B cell (primary cell): ENCODE measurements at regions not wholly inside any gene's neighbourhood (a gene's known extent, or its start where the extent isn't known, plus 50 kb on each side); places are given as distances from the start of the nearest gene placed in this dataset.

Experiments used
- ATAC-seq: fragments of 200-7000 bp; cut with Tn5 transposase; one replicate; pipeline ENCODE4 v1.10.0; 2021; ENCODE audit warnings: low read depth, mild to moderate bottlenecking, moderate number of reproducible peaks, moderate library complexity
- CTCF ChIA-PET: fragments of 350-600 bp; sonication (Branson Sonifier 250); formaldehyde crosslinking; loops from one replicate; lab custom pipeline; 2021; ENCODE audit warnings: antibody characterized with exemption, inconsistent platforms; lab: Charles Lee
- POLR2A ChIA-PET: fragments of 350-600 bp; sonication (Branson Sonifier 250); formaldehyde crosslinking; loops from one replicate; lab custom pipeline; 2021; ENCODE audit warnings: antibody characterized with exemption; lab: Charles Lee
- DNase-seq: peaks from one replicate; pipeline ENCODE4 v3.0.0; 2013
- H2AFZ ChIP-seq: 2 replicates; pipeline ENCODE4 v1.6.1; 2012; ENCODE audit warnings: mild to moderate bottlenecking, low read depth, low read length; ENCODE audit not compliant: insufficient read depth, poor library complexity, severe bottlenecking
- H3K27ac ChIP-seq, 2 donors: 1 replicate in 1 of 2; 2 replicates in 1 of 2; pipeline ENCODE4 v1.5.1; 2012 to 2013; ENCODE audit warnings: low read length in 2 of 2, mild to moderate bottlenecking in 2 of 2, moderate library complexity in 1 of 2
- H3K27me3 ChIP-seq, 4 experiments: fragments of 200-600 bp in 1 of 4; sonication (generic) in 1 of 4; replicated peaks in 1 of 4; 1 replicate in 2 of 4; 2 replicates in 2 of 4; pipeline versions ENCODE4 v1.6.1 to v1.7.0; 2013 to 2016; ENCODE audit warnings: low read length in 3 of 4, mild to moderate bottlenecking in 2 of 4, mixed read lengths in 1 of 4, moderate library complexity in 1 of 4; ENCODE audit not compliant: insufficient read depth in 4 of 4, control insufficient read depth in 3 of 4; ENCODE audit errors: control extremely low read depth in 1 of 4
- H3K36me3 ChIP-seq, 2 experiments: replicated peaks in 1 of 2; 1 replicate in 1 of 2; 2 replicates in 1 of 2; pipeline versions ENCODE4 v1.6.1 to v1.7.1; 2013; ENCODE audit warnings: low read length in 1 of 2; ENCODE audit not compliant: insufficient read depth in 2 of 2, control insufficient read depth in 1 of 2; ENCODE audit errors: control extremely low read depth in 1 of 2, extremely low read depth in 1 of 2
- H3K4me1 ChIP-seq, 2 donors: fragments of 200-600 bp in 1 of 2; sonication (generic) in 1 of 2; 1 replicate in 1 of 2; 2 replicates in 1 of 2; pipeline versions ENCODE4 v1.5.1 to v1.6.1; 2013 to 2017; ENCODE audit warnings: low read length in 2 of 2; ENCODE audit not compliant: control insufficient read depth in 2 of 2, insufficient read depth in 2 of 2
- H3K4me2 ChIP-seq: replicated peaks from 2 replicates; pipeline ENCODE3; 2012; ENCODE audit warnings: mild to moderate bottlenecking, low read depth, low read length; ENCODE audit not compliant: poor library complexity, severe bottlenecking
- H3K4me3 ChIP-seq, 5 experiments: fragments of 200-600 bp in 1 of 5; sonication (generic) in 1 of 5; 1 replicate in 3 of 5; 2 replicates in 2 of 5; pipeline versions ENCODE4 v1.5.1 to v1.7.0; 2011 to 2016; ENCODE audit warnings: low read length in 4 of 5, mild to moderate bottlenecking in 4 of 5, low read depth in 2 of 5, control low read depth in 1 of 5, moderate library complexity in 1 of 5; ENCODE audit not compliant: insufficient read depth in 1 of 5; ENCODE audit errors: control extremely low read depth in 1 of 5, extremely low read depth in 1 of 5
- H3K79me2 ChIP-seq: fragments of 200-600 bp; sonication (generic); one replicate; pipeline ENCODE4 v1.6.0; 2016; ENCODE audit warnings: low read length; ENCODE audit not compliant: control insufficient read depth, insufficient read depth
- H3K9ac ChIP-seq: fragments of 200-600 bp; sonication (generic); 2 replicates; pipeline ENCODE4 v1.6.1; 2017; ENCODE audit warnings: mild to moderate bottlenecking, low read length, moderate library complexity
- H3K9me3 ChIP-seq, 3 donors: one replicate each; pipeline versions ENCODE4 v1.6.1 to v1.7.1; 2013; ENCODE audit warnings: low read length in 2 of 3; ENCODE audit not compliant: control insufficient read depth in 2 of 3, insufficient read depth in 1 of 3; ENCODE audit errors: control extremely low read depth in 1 of 3
- H4K20me1 ChIP-seq: 2 replicates; pipeline ENCODE4 v1.6.0; 2012; ENCODE audit warnings: mild to moderate bottlenecking, low read length; ENCODE audit not compliant: insufficient read depth, control insufficient read depth, poor library complexity, severe bottlenecking
- H3K27ac Mint-ChIP-seq: one replicate; pipeline ENCODE4 v1.8.0; 2021; ENCODE audit warnings: mixed read lengths
- H3K27me3 Mint-ChIP-seq: one replicate; pipeline ENCODE4 v1.8.0; 2021; ENCODE audit warnings: mixed read lengths
- H3K4me1 Mint-ChIP-seq: one replicate; pipeline ENCODE4 v1.8.0; 2021; ENCODE audit warnings: mixed read lengths
- H3K4me3 Mint-ChIP-seq: one replicate; pipeline ENCODE4 v1.8.0; 2021; ENCODE audit warnings: mixed read lengths
- H3K9me3 Mint-ChIP-seq: one replicate; pipeline ENCODE4 v1.8.0; 2022; ENCODE audit warnings: mixed read lengths; ENCODE audit not compliant: insufficient read depth
- EZH2 ChIP-seq: IDR thresholded peaks from 2 replicates; pipeline ENCODE4 v1.6.1; 2012; ENCODE audit warnings: borderline replicate concordance, low read depth, mild to moderate bottlenecking, moderate library complexity, low read length; ENCODE audit not compliant: insufficient read depth, poor library complexity, severe bottlenecking
- WGBS: methylation state at CpG from one replicate; pipeline ENCODE4 v1.1.5; 2013; ENCODE audit warnings: missing lambda C conversion rate; ENCODE audit not compliant: insufficient coverage; 5-methylcytosine and 5-hydroxymethylcytosine counted together
- intact Hi-C: fragments of 100-400 bp; cut with micrococcal nuclease; formaldehyde crosslinking; loops from one replicate; pipeline ENCODE4 v1.10.0; 2022
- TF ChIP-seq, protein P1 (sequence below): fragments of 200-600 bp; IDR thresholded peaks from one replicate; pipeline ENCODE4 v1.8.0; 2022; ENCODE audit warnings: antibody characterized with exemption, mild to moderate bottlenecking

DNA sequence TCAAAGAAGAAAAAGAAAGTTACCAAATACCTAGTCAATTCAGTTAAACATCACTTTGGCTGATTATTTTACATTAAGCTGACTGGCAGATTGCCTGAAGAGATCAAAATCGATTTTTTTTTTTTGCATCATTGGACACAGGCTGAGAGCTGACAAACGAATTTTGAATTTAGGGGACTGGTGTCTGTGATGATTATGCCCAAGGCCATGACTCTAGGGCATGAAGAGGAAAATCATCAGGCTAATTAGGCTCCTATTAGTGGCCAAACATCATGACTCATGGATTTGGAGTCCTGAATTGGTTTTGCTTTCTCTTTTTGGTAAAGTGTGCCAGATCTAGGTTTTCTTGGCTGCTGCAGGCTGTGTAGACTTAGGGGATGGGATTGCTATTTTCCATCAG is 829.3 kb upstream of the LCORL start:
- ATAC-seq (no peak), DNase-seq (no peak)
- Mint-ChIP-seq H3K9me3 (no peaks in the 10 kb centered on the region), H3K27ac (no peak overlapping the region), H3K4me3 (no peak overlapping the region), H3K4me1 (no peaks in the 10 kb centered on the region), H3K27me3 (no peaks in the 10 kb centered on the region)
- CTCF ChIA-PET = no interaction called here
- Histone ChIP-seq H3K79me2 (no peaks in the 10 kb centered on the region), H2AFZ (no peak overlapping the region), H3K9me3 (no peaks in the 10 kb centered on the region), H3K4me3 (no peak overlapping the region), H3K9ac (no peak overlapping the region), H4K20me1 (no peaks in the 10 kb centered on the region), H3K27ac (no peak overlapping the region), H3K27me3 (no peaks in the 10 kb centered on the region), H3K4me1 (no peaks in the 10 kb centered on the region), H3K4me2 (no peak overlapping the region), H3K36me3 (no peaks in the 10 kb centered on the region)
- intact Hi-C loops = no loop called here
- no peak for TF ChIP-seq EZH2
- TF ChIP-seq, protein P1, sequence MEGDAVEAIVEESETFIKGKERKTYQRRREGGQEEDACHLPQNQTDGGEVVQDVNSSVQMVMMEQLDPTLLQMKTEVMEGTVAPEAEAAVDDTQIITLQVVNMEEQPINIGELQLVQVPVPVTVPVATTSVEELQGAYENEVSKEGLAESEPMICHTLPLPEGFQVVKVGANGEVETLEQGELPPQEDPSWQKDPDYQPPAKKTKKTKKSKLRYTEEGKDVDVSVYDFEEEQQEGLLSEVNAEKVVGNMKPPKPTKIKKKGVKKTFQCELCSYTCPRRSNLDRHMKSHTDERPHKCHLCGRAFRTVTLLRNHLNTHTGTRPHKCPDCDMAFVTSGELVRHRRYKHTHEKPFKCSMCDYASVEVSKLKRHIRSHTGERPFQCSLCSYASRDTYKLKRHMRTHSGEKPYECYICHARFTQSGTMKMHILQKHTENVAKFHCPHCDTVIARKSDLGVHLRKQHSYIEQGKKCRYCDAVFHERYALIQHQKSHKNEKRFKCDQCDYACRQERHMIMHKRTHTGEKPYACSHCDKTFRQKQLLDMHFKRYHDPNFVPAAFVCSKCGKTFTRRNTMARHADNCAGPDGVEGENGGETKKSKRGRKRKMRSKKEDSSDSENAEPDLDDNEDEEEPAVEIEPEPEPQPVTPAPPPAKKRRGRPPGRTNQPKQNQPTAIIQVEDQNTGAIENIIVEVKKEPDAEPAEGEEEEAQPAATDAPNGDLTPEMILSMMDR = no peak
- POLR2A ChIA-PET = no interaction called here
- 51% methylated on average over 2 of the region's 2 CpGs for WGBS

DNA sequence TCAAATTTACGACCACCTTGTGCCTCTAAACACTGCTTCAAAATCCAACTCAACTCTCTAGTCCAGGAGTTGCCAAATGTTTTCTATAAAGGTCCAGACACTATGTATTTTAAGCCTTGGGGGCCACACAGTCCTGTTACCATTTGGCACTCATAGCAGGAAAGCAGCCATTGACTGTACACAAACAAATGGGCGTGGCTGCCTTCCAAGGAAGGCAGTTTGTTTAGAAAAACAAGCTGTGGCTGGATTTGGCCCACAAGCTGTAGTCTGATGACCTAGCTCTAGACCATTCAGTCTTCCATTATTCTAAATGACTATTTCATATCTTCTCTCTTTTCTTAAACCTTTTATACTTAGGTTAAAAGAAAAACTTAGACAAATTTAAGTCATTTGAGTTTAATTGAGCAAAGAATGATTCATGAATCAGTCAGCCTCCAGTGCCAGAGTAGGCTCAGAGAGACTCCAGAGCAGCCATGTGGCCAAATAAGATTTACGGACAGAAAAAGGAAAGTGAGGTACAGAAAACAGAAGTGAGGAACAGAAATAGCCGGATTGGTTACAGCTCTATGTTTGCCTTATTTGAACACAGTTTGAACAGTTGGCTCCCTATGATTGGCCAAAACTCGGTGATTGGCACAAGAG is 825.8 kb upstream of the LCORL start:
- Mint-ChIP-seq H3K27me3 (no peaks in the 10 kb centered on the region), H3K9me3 (peaks cover 2% of the 10 kb centered on the region), H3K27ac (no peak overlapping the region), H3K4me3 (no peak overlapping the region), H3K4me1 (no peaks in the 10 kb centered on the region)
- TF ChIP-seq, protein P1 = no peak
- TF ChIP-seq EZH2 = no peak
- intact Hi-C loops = no loop called here
- ChIA-PET CTCF (no interaction called here), POLR2A (no interaction called here)
- no peak for DNase-seq
- Histone ChIP-seq H3K4me2 (no peak overlapping the region), H3K79me2 (no peaks in the 10 kb centered on the region), H4K20me1 (no peaks in the 10 kb centered on the region), H3K9me3 (peaks cover 0 to 9% (median 2%) of the 10 kb centered on the region in 3 donors), H3K36me3 (no peaks in the 10 kb centered on the region), H3K4me3 (no peak overlapping the region), H3K27me3 (no peaks in the 10 kb centered on the region), H3K27ac (no peak overlapping the region), H3K4me1 (no peaks in the 10 kb centered on the region), H3K9ac (no peak overlapping the region), H2AFZ (no peak overlapping the region)
- WGBS = 75% methylated on average over 4 of the region's 5 CpGs
- no peak for ATAC-seq
